ENCODE measurements at regions not wholly inside any gene's neighbourhood (a gene's known extent, or its start where the extent isn't known, plus 50 kb on each side); places are given as distances from the start of the nearest gene placed in this dataset.

GRCh38 chr9:115362640-115363039 is 244.7 kb upstream of the TNC start:
- no TSS peak for BruUV-seq (replicated peaks)
- POLR2A ChIA-PET, result no interaction called here
- intact Hi-C loops (cut with micrococcal nuclease; ENCODE audit: unreplicated experiment), result no loop called here

DNA sequence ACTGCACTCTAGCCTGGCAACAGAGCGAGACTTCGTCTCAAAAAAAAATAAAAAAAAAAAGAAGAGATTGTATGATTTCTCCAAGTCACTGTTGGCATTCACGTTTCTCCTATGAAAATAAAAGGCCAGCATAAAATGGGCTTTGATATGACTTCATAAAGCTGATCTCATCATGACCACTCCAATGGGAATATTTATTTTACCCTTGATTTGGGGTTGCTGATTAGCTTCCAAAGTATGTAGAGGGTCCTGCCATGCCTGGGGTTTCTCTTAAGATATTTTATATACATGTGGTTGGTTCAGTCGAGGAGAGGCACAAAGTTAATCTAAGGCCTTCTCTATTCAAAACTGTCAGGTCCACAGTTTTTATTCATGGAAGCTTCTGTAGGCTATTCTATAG is 247.0 kb upstream of the TNC start:
- intact Hi-C loops (cut with micrococcal nuclease; ENCODE audit: unreplicated experiment), result no loop called here
- BruUV-seq (replicated peaks), result no TSS peak
- ATAC-seq, result no peak
- Histone ChIP-seq H3K4me3 (ENCODE audit: low read depth in 2 of 2, low read length in 2 of 2) (no peak overlapping the region), H3K4me1 (ENCODE audit: control insufficient read depth, insufficient read depth, low read length) (no peaks in the 10 kb centered on the region), H3K36me3 (ENCODE audit: control insufficient read depth, insufficient read depth, low read length) (no peaks in the 10 kb centered on the region), H3K27ac (ENCODE audit: low read length) (no peak overlapping the region), H3K27me3 (ENCODE audit: control insufficient read depth, insufficient read depth, low read length) (no peaks in the 10 kb centered on the region), H3K9me3 (ENCODE audit: control insufficient read depth, insufficient read depth, low read depth, low read length) (no peaks in the 10 kb centered on the region)
- TF ChIP-seq POLR2AphosphoS5 (IDR thresholded peaks at IDR 0.05; ENCODE audit: low read depth, low read length), result no peak
- no peak for TF ChIP-seq CTCF (IDR thresholded peaks at IDR 0.05)
- TF ChIP-seq TCF7L2 (IDR thresholded peaks at IDR 0.05; ENCODE audit: low read depth, low read length), result no peak
- no peak for TF ChIP-seq REST (IDR thresholded peaks at IDR 0.05; ENCODE audit: insufficient read depth in 1 of 2, low read depth in 2 of 2, low read length in 1 of 2)
- no peak for TF ChIP-seq SIN3A (IDR thresholded peaks at IDR 0.05; ENCODE audit: borderline replicate concordance, insufficient read depth, low read depth, low read length)
- ChIA-PET POLR2A (no interaction called here), CTCF (no interaction called here)
- in situ Hi-C loops (cut with HindIII; ENCODE audit: low pct_unique_long_range_greater_than_20kb, low sequenced_read_pairs), result no loop called here
- no peak for DNase-seq (ENCODE audit: low read depth, low spot score)

More at GRCh38 chr9:115362640-115363039, 244.7 kb upstream of the TNC start:
- Histone ChIP-seq H3K27ac (ENCODE audit: low read length) (no peak overlapping the region), H3K27me3 (ENCODE audit: control insufficient read depth, insufficient read depth, low read length) (no peaks in the 10 kb centered on the region), H3K4me3 (ENCODE audit: low read depth in 2 of 2, low read length in 2 of 2) (no peak overlapping the region), H3K9me3 (ENCODE audit: control insufficient read depth, insufficient read depth, low read depth, low read length) (no peaks in the 10 kb centered on the region), H3K36me3 (ENCODE audit: control insufficient read depth, insufficient read depth, low read length) (no peaks in the 10 kb centered on the region), H3K4me1 (ENCODE audit: control insufficient read depth, insufficient read depth, low read length) (no peaks in the 10 kb centered on the region)
- in situ Hi-C loops (cut with HindIII; ENCODE audit: low pct_unique_long_range_greater_than_20kb, low sequenced_read_pairs), result no loop called here
- no peak for TF ChIP-seq TCF7L2 (IDR thresholded peaks at IDR 0.05; ENCODE audit: low read depth, low read length)
- TF ChIP-seq CTCF (IDR thresholded peaks at IDR 0.05), result no peak
- TF ChIP-seq SIN3A (IDR thresholded peaks at IDR 0.05; ENCODE audit: borderline replicate concordance, insufficient read depth, low read depth, low read length), result no peak
- no peak for TF ChIP-seq REST (IDR thresholded peaks at IDR 0.05; ENCODE audit: insufficient read depth in 1 of 2, low read depth in 2 of 2, low read length in 1 of 2)
- TF ChIP-seq POLR2AphosphoS5 (IDR thresholded peaks at IDR 0.05; ENCODE audit: low read depth, low read length), result no peak
- CTCF ChIA-PET, result no interaction called here
- ATAC-seq (no peak), DNase-seq (ENCODE audit: low read depth, low spot score) (no peak)
